HepG2 (cell line): ENCODE measurements at regions not wholly inside any gene's neighbourhood (a gene's known extent, or its start where the extent isn't known, plus 50 kb on each side); places are given as distances from the start of the nearest gene placed in this dataset.

ENCODE experiments used
- ATAC-seq: fragments of 200-7000 bp; cut with Tn5 transposase; 3 replicates; pipeline ENCODE4 v1.9.1; 2020; ENCODE audit warnings: mild to moderate bottlenecking, moderate library complexity
- BruUV-seq: library from RNA; stranded (reverse); fragments of 400-500 nt; replicated peaks from 2 replicates; lab custom pipeline; 2021; lab: Mats Ljungman, UMichigan
- CTCF ChIA-PET: fragments of 300-600 bp; formaldehyde crosslinking; extraction: SDS; loops from one replicate; lab custom pipeline; 2021; ENCODE audit warnings: low total read pairs, inconsistent platforms, low intra/inter-chr PET ratio; lab: Yijun Ruan, JAX
- POLR2A ChIA-PET: fragments of 350-600 bp; sonication (Branson Sonifier 250); formaldehyde crosslinking; loops from one replicate; lab custom pipeline; 2020; ENCODE audit warnings: antibody characterized with exemption, inconsistent platforms; lab: Yijun Ruan, JAX
- DNase-seq: peaks from one replicate; pipeline ENCODE4 v3.0.0-alpha.2; 2015; ENCODE audit warnings: low spot score
- FAIRE-seq: peaks from 3 replicates; lab custom pipeline; 2011; peaks lifted over from hg19 to GRCh38; lab: Jason Lieb, UNC
- H2AFZ ChIP-seq: one replicate; pipeline ENCODE4 v1.6.1; 2011; ENCODE audit warnings: low read length, inconsistent platforms
- H3K27ac ChIP-seq: fragments of 300-600 bp; 3 replicates; pipeline ENCODE4 v1.8.0; 2011; ENCODE audit warnings: mixed run types, mild to moderate bottlenecking, mixed read lengths, low read length, inconsistent platforms; ENCODE audit not compliant: insufficient read depth; ENCODE audit errors: extremely low read length
- H3K27me3 ChIP-seq, 2 experiments: fragments of 200-600 bp in 1 of 2; 2 replicates in 1 of 2; 3 replicates in 1 of 2; pipeline versions ENCODE4 v1.6.0 to v1.8.0; 2011; ENCODE audit warnings: low read length in 2 of 2, mild to moderate bottlenecking in 2 of 2, moderate library complexity in 2 of 2, inconsistent platforms in 1 of 2; ENCODE audit not compliant: insufficient read depth in 2 of 2, control insufficient read depth in 1 of 2
- H3K36me3 ChIP-seq, 2 experiments: fragments of 200-600 bp in 1 of 2; replicated peaks in 1 of 2; 2 replicates in 1 of 2; 3 replicates in 1 of 2; pipeline versions ENCODE4 v1.5.1 to v1.8.0; 2011; ENCODE audit warnings: low read length in 2 of 2, inconsistent platforms in 1 of 2; ENCODE audit not compliant: insufficient read depth in 2 of 2, control insufficient read depth in 1 of 2
- H3K4me1 ChIP-seq: 2 replicates; pipeline ENCODE4 v1.5.1; 2012; ENCODE audit warnings: low read length, inconsistent platforms; ENCODE audit not compliant: insufficient read depth
- H3K4me2 ChIP-seq: 2 replicates; pipeline ENCODE4 v1.6.0; 2011; ENCODE audit warnings: low read depth, low read length, inconsistent platforms
- H3K4me3 ChIP-seq, 3 experiments: fragments of 200-600 bp in 1 of 3; sonication (generic), shearing (Covaris generic) in 1 of 3; replicated peaks in 1 of 3; 2 replicates each; pipeline ENCODE4 v1.5.1; 2011 to 2016; ENCODE audit warnings: low read length in 3 of 3, inconsistent platforms in 2 of 3, low read depth in 2 of 3, mild to moderate bottlenecking in 2 of 3, control low read depth in 1 of 3, mixed read lengths in 1 of 3; ENCODE audit not compliant: insufficient read depth in 1 of 3
- H3K79me2 ChIP-seq: one replicate; pipeline ENCODE4 v1.6.1; 2011; ENCODE audit warnings: low read length, inconsistent platforms; ENCODE audit not compliant: insufficient read depth
- H3K9ac ChIP-seq: 2 replicates; pipeline ENCODE4 v1.6.0; 2011; ENCODE audit warnings: mild to moderate bottlenecking, low read depth, low read length, inconsistent platforms; ENCODE audit not compliant: insufficient read depth
- H3K9me3 ChIP-seq: 2 replicates; pipeline ENCODE4 v1.5.1; 2012; ENCODE audit warnings: mild to moderate bottlenecking, low read length
- H4K20me1 ChIP-seq: 2 replicates; pipeline ENCODE4 v1.6.0; 2011; ENCODE audit warnings: inconsistent platforms, mild to moderate bottlenecking, low read length, moderate library complexity; ENCODE audit not compliant: insufficient read depth
- NFE2L2 ChIP-seq: fragments of 150-350 bp; IDR thresholded peaks from 2 replicates; pipeline ENCODE4 v1.6.1; 2014; ENCODE audit warnings: low read length
- TEAD2 ChIP-seq: sonication (generic); formaldehyde crosslinking; IDR thresholded peaks from 2 replicates; pipeline ENCODE4 v1.9.0; 2021; ENCODE audit warnings: missing genetic modification reagents
- ZNF143 ChIP-seq: sonication (generic); formaldehyde crosslinking; IDR thresholded peaks from 2 replicates; pipeline ENCODE4 v1.4.0; 2020; ENCODE audit warnings: missing genetic modification reagents
- ZNF780A ChIP-seq: sonication (generic); formaldehyde crosslinking; IDR thresholded peaks from 2 replicates; pipeline ENCODE4 v1.8.0; 2022; ENCODE audit warnings: mild to moderate bottlenecking, missing genetic modification reagents, moderate library complexity
- WGBS: methylation state at CpG from one replicate; pipeline ENCODE4 v1.1.6; 2017; ENCODE audit warnings: low lambda C conversion rate; 5-methylcytosine and 5-hydroxymethylcytosine counted together
- in situ Hi-C: cut with HindIII; loops from 2 replicates; pipeline ENCODE4 v1.10.0; 2017; ENCODE audit warnings: low pct_unique_long_range_greater_than_20kb; ENCODE audit not compliant: extremely low pct_ligation_motif_present
- intact Hi-C: fragments of 100-400 bp; cut with micrococcal nuclease; formaldehyde crosslinking; loops from one replicate; pipeline ENCODE4 v1.10.0; 2022; ENCODE audit not compliant: unreplicated experiment

DNA sequence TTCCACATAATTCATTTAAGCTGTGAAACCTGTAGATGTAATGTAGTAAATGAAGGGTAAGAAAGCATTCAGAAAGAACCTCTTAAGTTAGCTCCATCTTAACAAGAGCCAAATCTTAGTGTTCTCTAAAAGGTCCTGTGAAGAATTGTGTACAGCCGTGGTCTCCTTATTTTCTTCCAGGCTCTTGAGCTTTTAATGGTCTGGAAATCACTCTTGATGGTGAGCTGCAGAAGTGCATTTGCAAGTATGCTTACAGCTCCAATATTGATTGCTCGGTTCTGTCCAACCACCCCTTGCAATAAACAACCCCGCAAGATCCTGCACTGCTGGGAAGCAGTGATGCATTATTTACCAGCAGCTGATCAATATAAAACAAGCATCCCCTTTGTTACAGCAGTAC, 690.8 kb upstream of the FZD8 start:
- POLR2A ChIA-PET: no interaction called here
- intact Hi-C loops: no loop called here
- H3K4me1 ChIP-seq: no peaks in the 10 kb centered on the region
- in situ Hi-C loops: no loop called here
- no peak overlapping the region for H3K4me2 ChIP-seq
- H3K79me2 ChIP-seq: no peaks in the 10 kb centered on the region
- ATAC-seq: no peak
- no peak for TF ChIP-seq NFE2L2
- no peak for TF ChIP-seq ZNF143 (CRISPR knock-in tag)
- no peak for TF ChIP-seq TEAD2
- CTCF ChIA-PET: no interaction called here
- FAIRE-seq: no peak
- no peak overlapping the region for H2AFZ ChIP-seq
- H3K4me3 ChIP-seq: no peak overlapping the region
- no peak overlapping the region for H3K27ac ChIP-seq
- 0% methylated on average over 3 of the region's 3 CpGs for WGBS
- BruUV-seq: no TSS peak
- no peaks in the 10 kb centered on the region for H3K27me3 ChIP-seq
- H3K9ac ChIP-seq: no peak overlapping the region
- no peak for DNase-seq
- H3K36me3 ChIP-seq: no peaks in the 10 kb centered on the region
- H3K9me3 ChIP-seq: no peaks in the 10 kb centered on the region
- H4K20me1 ChIP-seq: no peaks in the 10 kb centered on the region

DNA sequence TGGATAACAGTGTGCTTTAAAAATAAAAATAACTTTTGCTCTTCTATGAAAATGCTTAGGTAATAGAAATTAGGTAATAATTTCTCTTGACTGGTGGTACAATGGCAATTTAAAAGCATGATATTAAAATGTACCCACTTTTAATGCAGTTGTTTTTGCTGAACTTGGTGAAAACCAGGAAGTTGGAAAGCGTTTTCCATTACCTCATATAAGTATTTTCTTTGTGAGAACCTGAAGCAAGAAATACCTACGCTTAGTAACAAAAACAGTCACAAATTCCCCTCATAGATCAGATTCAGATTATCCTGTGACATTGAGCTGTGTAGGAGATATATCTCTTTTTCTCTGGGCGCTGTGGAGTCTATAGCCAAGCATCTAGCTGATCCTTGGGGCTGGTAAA, 689.0 kb upstream of the FZD8 start:
- intact Hi-C loops: no loop called here
- CTCF ChIA-PET: no interaction called here
- no peaks in the 10 kb centered on the region for H3K9me3 ChIP-seq
- H3K27ac ChIP-seq: no peak overlapping the region
- ATAC-seq (no peak), DNase-seq (no peak)
- no peaks in the 10 kb centered on the region for H3K36me3 ChIP-seq
- BruUV-seq: no TSS peak
- TF ChIP-seq ZNF780A (CRISPR knock-in tag): no peak
- TF ChIP-seq, all 625 proteins: peak for 0
- Histone ChIP-seq H3K4me2 (no peak overlapping the region), H3K4me3 (no peak overlapping the region), H3K4me1 (no peaks in the 10 kb centered on the region), H4K20me1 (no peaks in the 10 kb centered on the region), H3K79me2 (no peaks in the 10 kb centered on the region), H3K9ac (no peak overlapping the region), H2AFZ (no peak overlapping the region), H3K27me3 (no peaks in the 10 kb centered on the region)
- POLR2A ChIA-PET: no interaction called here
- 17% methylated on average over 3 of the region's 3 CpGs for WGBS
- FAIRE-seq: no peak
- in situ Hi-C loops: no loop called here
